HCT116 (cell line): ENCODE measurements at regions not wholly inside any gene's neighbourhood (a gene's known extent, or its start where the extent isn't known, plus 50 kb on each side); places are given as distances from the start of the nearest gene placed in this dataset.

Source experiments
- ATAC-seq: fragments of 200-7000 bp; cut with Tn5 transposase; 2 replicates; pipeline ENCODE4 v1.9.1; 2020; ENCODE audit warnings: mild to moderate bottlenecking, moderate library complexity
- BruUV-seq: library from RNA; stranded (reverse); fragments of 400-500 nt; replicated peaks from 2 replicates; lab custom pipeline; 2021; lab: Mats Ljungman, UMichigan
- CTCF ChIA-PET: fragments of 300-600 bp; sonication (Branson Sonifier 250); formaldehyde crosslinking; loops from one replicate; lab custom pipeline; 2021; ENCODE audit warnings: antibody characterized with exemption; lab: Charles Lee
- POLR2A ChIA-PET: fragments of 300-600, 350-600 bp; sonication (Branson Sonifier 250); formaldehyde crosslinking; loops from one replicate; lab custom pipeline; 2021; ENCODE audit warnings: antibody characterized with exemption; lab: Charles Lee
- RAD21 ChIA-PET, 2 experiments: fragments of 300-600 bp; sonication (Branson Sonifier 250); formaldehyde crosslinking; loops; one replicate each; lab custom pipeline; 2023; ENCODE audit warnings: low total read pairs in 2 of 2; ENCODE audit not compliant: uncharacterized antibody in 2 of 2, unreplicated experiment in 2 of 2, low non-redundant PET in 1 of 2; lab: Charles Lee
- DNase-seq: peaks from one replicate; pipeline ENCODE4 v3.0.0-alpha.2; 2010; ENCODE audit warnings: low read depth, low spot score
- H2AFZ ChIP-seq: fragments of 200-600 bp; shearing (Covaris generic), sonication (generic); 2 replicates; pipeline ENCODE4 v1.6.1; 2017; ENCODE audit warnings: low read depth, mixed run types, mixed read lengths, antibody characterized with exemption, low read length; ENCODE audit not compliant: poor library complexity, severe bottlenecking
- H3K27ac ChIP-seq: 2 replicates; pipeline ENCODE4 v1.5.1; 2012; ENCODE audit warnings: low read depth, low read length
- H3K27me3 ChIP-seq: fragments of 200-600 bp; sonication (generic); 2 replicates; pipeline ENCODE4 v1.6.1; 2016; ENCODE audit warnings: mixed run types, low read length, mixed read lengths; ENCODE audit not compliant: insufficient read depth
- H3K36me3 ChIP-seq, 2 experiments: fragments of 200-500 bp in 1 of 2; fragments of 200-600 bp in 1 of 2; sonication (Bioruptor generic) in 1 of 2; sonication (generic) in 1 of 2; 2 replicates each; pipeline versions ENCODE4 v1.5.1 to v1.6.1; 2014 to 2016; ENCODE audit warnings: low read length in 2 of 2, inconsistent platforms in 1 of 2, mixed read lengths in 1 of 2, mixed run types in 1 of 2; ENCODE audit not compliant: insufficient read depth in 2 of 2, control insufficient read depth in 1 of 2
- H3K4me1 ChIP-seq, 2 experiments: fragments of 200-600 bp in 1 of 2; sonication (generic) in 1 of 2; 2 replicates each; pipeline versions ENCODE4 v1.5.1 to v1.6.1; 2012 to 2017; ENCODE audit warnings: low read length in 2 of 2, inconsistent platforms in 1 of 2, mild to moderate bottlenecking in 1 of 2, mixed read lengths in 1 of 2, mixed run types in 1 of 2, moderate library complexity in 1 of 2; ENCODE audit not compliant: insufficient read depth in 2 of 2, control insufficient read depth in 1 of 2
- H3K4me2 ChIP-seq: fragments of 200-600 bp; sonication (generic); 2 replicates; pipeline ENCODE4 v1.6.1; 2017; ENCODE audit warnings: mixed run types, low read length, mixed read lengths
- H3K4me3 ChIP-seq, 2 experiments: fragments of 200-600 bp in 1 of 2; sonication (generic) in 1 of 2; replicated peaks in 1 of 2; 2 replicates each; pipeline ENCODE4 v1.5.1; 2011 to 2016; ENCODE audit warnings: low read length in 2 of 2, control low read depth in 1 of 2, low read depth in 1 of 2, mild to moderate bottlenecking in 1 of 2, mixed read lengths in 1 of 2, mixed run types in 1 of 2
- H3K79me2 ChIP-seq: fragments of 200-600 bp; sonication (generic); 2 replicates; pipeline ENCODE4 v1.6.1; 2017; ENCODE audit warnings: mild to moderate bottlenecking, mixed run types, low read length, moderate library complexity, mixed read lengths; ENCODE audit not compliant: insufficient read depth
- H3K9ac ChIP-seq: fragments of 200-600 bp; sonication (generic); 2 replicates; pipeline ENCODE4 v1.6.1; 2016; ENCODE audit warnings: low read length, mixed read lengths
- H3K9me2 ChIP-seq: fragments of 200-600 bp; sonication (generic), shearing (Covaris generic); 2 replicates; pipeline ENCODE4 v1.6.1; 2017; ENCODE audit warnings: mixed run types, mild to moderate bottlenecking, moderate library complexity; ENCODE audit not compliant: insufficient read depth
- H3K9me3 ChIP-seq, 2 experiments: fragments of 200-500 bp in 1 of 2; fragments of 200-600 bp in 1 of 2; sonication (Bioruptor generic) in 1 of 2; sonication (generic) in 1 of 2; 2 replicates each; pipeline ENCODE4 v1.6.1; 2014 to 2017; ENCODE audit warnings: low read length in 2 of 2, mixed read lengths in 2 of 2, inconsistent platforms in 1 of 2, low read depth in 1 of 2, mild to moderate bottlenecking in 1 of 2, mixed run types in 1 of 2, moderate library complexity in 1 of 2; ENCODE audit not compliant: control insufficient read depth in 1 of 2, insufficient read depth in 1 of 2
- H4K20me1 ChIP-seq: fragments of 200-600 bp; sonication (generic), shearing (Covaris generic); 2 replicates; pipeline ENCODE4 v1.6.1; 2017; ENCODE audit warnings: mixed run types, mild to moderate bottlenecking, moderate library complexity; ENCODE audit not compliant: insufficient read depth
- CBX3 ChIP-seq: IDR thresholded peaks from 2 replicates; pipeline ENCODE4 v1.6.1; 2012; ENCODE audit warnings: low read depth
- CEBPB ChIP-seq: IDR thresholded peaks from 2 replicates; pipeline ENCODE4 v1.6.1; 2012; ENCODE audit warnings: low read depth
- ELF1 ChIP-seq: IDR thresholded peaks from 2 replicates; pipeline ENCODE4 v1.6.1; 2012; ENCODE audit warnings: low read depth, borderline replicate concordance
- EZH2 ChIP-seq: fragments of 200-600 bp; sonication (generic); IDR thresholded peaks from 2 replicates; pipeline ENCODE4 v1.6.1; 2017; ENCODE audit warnings: antibody characterized with exemption, mixed run types
- EZH2phosphoT487 ChIP-seq: fragments of 200-600 bp; IDR thresholded peaks from 2 replicates; pipeline ENCODE4 v1.6.1; 2018; ENCODE audit warnings: antibody characterized with exemption, borderline replicate concordance
- JUND ChIP-seq: IDR thresholded peaks from 2 replicates; pipeline ENCODE4 v1.6.1; 2012
- POLR2A ChIP-seq: IDR thresholded peaks from 2 replicates; pipeline ENCODE4 v1.7.0; 2011; ENCODE audit warnings: borderline replicate concordance; ENCODE audit not compliant: insufficient read depth, insufficient read length; ENCODE audit errors: extremely low read depth
- POLR2AphosphoS5 ChIP-seq: IDR thresholded peaks from 2 replicates; pipeline ENCODE4 v1.6.1; 2011; ENCODE audit warnings: mild to moderate bottlenecking, low read depth, low read length, moderate library complexity
- SP1 ChIP-seq: IDR thresholded peaks from 2 replicates; pipeline ENCODE4 v1.6.1; 2012; ENCODE audit warnings: low read depth
- SRF ChIP-seq: IDR thresholded peaks from 2 replicates; pipeline ENCODE4 v1.6.1; 2012; ENCODE audit warnings: low read depth
- TCF7L2 ChIP-seq: IDR thresholded peaks from 2 replicates; pipeline ENCODE4 v1.7.0; 2011; ENCODE audit warnings: borderline replicate concordance, inconsistent platforms; ENCODE audit not compliant: insufficient read depth, insufficient read length; ENCODE audit errors: extremely low read depth
- YY1 ChIP-seq: IDR thresholded peaks from 2 replicates; pipeline ENCODE4 v1.6.1; 2011; ENCODE audit warnings: low read length, low read depth, moderate library complexity, mild to moderate bottlenecking; ENCODE audit not compliant: insufficient replicate concordance; ENCODE audit errors: extremely low read depth
- intact Hi-C: fragments of 100-400 bp; cut with micrococcal nuclease; formaldehyde crosslinking; loops from 2 replicates; pipeline ENCODE4 v1.10.0; 2022
- TF ChIP-seq, protein P1 (sequence below): IDR thresholded peaks from 2 replicates; pipeline ENCODE4 v1.6.1; 2012; ENCODE audit warnings: low read depth
- TF ChIP-seq, protein P2 (sequence below), 3 experiments: fragments of 200-600 bp in 1 of 3; sonication (generic) in 1 of 3; IDR thresholded peaks in 2 of 3; conservative IDR thresholded peaks in 1 of 3; 2 replicates each; pipeline ENCODE4 v1.5.1; 2012 to 2017; ENCODE audit warnings: low read depth in 2 of 3, low read length in 2 of 3, antibody characterized with exemption in 1 of 3, borderline replicate concordance in 1 of 3, control low read depth in 1 of 3, mild to moderate bottlenecking in 1 of 3, mixed read lengths in 1 of 3, mixed run types in 1 of 3, moderate library complexity in 1 of 3; ENCODE audit not compliant: insufficient read depth in 1 of 3

DNA sequence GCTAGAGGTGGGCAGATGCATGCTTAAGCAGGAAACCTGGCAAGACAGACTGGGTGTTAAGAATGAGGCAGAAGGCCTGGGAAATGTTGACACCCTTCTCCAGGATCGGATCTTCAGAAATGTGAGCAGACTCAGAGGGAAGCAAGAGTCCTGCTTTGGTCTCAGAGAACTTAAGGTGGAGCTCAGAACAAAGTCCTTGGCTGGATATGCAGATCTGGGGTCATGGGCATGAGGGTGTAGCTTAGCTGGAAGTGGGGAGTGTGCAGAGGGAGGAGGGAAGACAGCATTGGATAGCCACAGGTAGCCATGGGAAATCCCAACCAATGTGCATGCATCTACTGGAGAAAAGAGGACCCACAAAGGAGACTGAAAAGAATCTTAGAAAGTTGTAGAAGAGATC lies 58.6 kb upstream of the CDON start:
- RAD21 ChIA-PET: no interaction called here
- ATAC-seq: no peak
- CTCF ChIA-PET: no interaction called here
- Histone ChIP-seq H3K4me1 (no peaks in the 10 kb centered on the region), H3K27me3 (no peaks in the 10 kb centered on the region), H3K27ac (no peak overlapping the region), H3K9ac (no peak overlapping the region), H3K9me3 (no peaks in the 10 kb centered on the region), H3K79me2 (no peaks in the 10 kb centered on the region), H2AFZ (no peak overlapping the region), H3K36me3 (no peaks in the 10 kb centered on the region), H3K9me2 (no peaks in the 10 kb centered on the region), H4K20me1 (no peaks in the 10 kb centered on the region), H3K4me3 (no peak overlapping the region), H3K4me2 (no peak overlapping the region)
- POLR2A ChIA-PET: no interaction called here
- no peak for DNase-seq
- intact Hi-C loops: loop anchor here (5.0 kb wide), 1 partner anchor 199 kb away; no protein-coding TSS in a partner anchor
- TF ChIP-seq POLR2A (no peak), EZH2 (no peak), SP1 (no peak), CBX3 (no peak), TCF7L2 (no peak), POLR2AphosphoS5 (no peak), YY1 (no peak)
- BruUV-seq: no TSS peak

DNA sequence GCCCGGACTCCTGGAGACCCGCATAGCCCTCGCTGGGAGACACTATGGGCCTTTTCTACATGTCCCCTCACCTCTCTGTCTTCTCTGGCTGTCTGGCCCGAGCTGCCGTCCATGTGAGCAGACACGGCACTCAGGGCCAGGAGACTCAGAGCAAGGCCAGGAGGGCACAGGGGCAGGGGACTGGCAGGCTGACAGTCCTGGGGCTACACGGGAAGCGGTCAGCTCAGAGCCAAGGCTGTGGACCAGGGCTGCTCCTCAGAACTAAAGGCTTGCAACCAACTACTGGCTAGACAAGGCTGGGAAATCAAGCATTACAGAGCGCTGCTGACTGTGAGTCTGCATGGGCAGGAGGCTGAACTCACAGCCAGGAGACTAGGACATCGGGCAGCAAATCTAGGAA lies 56.1 kb upstream of the CDON start:
- BruUV-seq: no TSS peak
- Histone ChIP-seq H3K79me2 (no peaks in the 10 kb centered on the region), H3K27ac (no peak overlapping the region), H2AFZ (no peak overlapping the region), H3K36me3 (no peaks in the 10 kb centered on the region), H3K9me2 (no peaks in the 10 kb centered on the region), H3K9me3 (no peaks in the 10 kb centered on the region), H3K9ac (no peak overlapping the region), H3K4me1 (peaks cover 3 to 12% of the 10 kb centered on the region in 2 experiments), H4K20me1 (no peaks in the 10 kb centered on the region), H3K4me2 (no peak overlapping the region), H3K4me3 (no peak overlapping the region), H3K27me3 (no peaks in the 10 kb centered on the region)
- intact Hi-C loops: no loop called here
- ChIA-PET RAD21 (no interaction called here), CTCF (no interaction called here), POLR2A (no interaction called here)
- no peak for ATAC-seq
- DNase-seq: no peak
- TF ChIP-seq ELF1: no peak
- no peak for TF ChIP-seq EZH2phosphoT487
- TF ChIP-seq, protein P1, sequence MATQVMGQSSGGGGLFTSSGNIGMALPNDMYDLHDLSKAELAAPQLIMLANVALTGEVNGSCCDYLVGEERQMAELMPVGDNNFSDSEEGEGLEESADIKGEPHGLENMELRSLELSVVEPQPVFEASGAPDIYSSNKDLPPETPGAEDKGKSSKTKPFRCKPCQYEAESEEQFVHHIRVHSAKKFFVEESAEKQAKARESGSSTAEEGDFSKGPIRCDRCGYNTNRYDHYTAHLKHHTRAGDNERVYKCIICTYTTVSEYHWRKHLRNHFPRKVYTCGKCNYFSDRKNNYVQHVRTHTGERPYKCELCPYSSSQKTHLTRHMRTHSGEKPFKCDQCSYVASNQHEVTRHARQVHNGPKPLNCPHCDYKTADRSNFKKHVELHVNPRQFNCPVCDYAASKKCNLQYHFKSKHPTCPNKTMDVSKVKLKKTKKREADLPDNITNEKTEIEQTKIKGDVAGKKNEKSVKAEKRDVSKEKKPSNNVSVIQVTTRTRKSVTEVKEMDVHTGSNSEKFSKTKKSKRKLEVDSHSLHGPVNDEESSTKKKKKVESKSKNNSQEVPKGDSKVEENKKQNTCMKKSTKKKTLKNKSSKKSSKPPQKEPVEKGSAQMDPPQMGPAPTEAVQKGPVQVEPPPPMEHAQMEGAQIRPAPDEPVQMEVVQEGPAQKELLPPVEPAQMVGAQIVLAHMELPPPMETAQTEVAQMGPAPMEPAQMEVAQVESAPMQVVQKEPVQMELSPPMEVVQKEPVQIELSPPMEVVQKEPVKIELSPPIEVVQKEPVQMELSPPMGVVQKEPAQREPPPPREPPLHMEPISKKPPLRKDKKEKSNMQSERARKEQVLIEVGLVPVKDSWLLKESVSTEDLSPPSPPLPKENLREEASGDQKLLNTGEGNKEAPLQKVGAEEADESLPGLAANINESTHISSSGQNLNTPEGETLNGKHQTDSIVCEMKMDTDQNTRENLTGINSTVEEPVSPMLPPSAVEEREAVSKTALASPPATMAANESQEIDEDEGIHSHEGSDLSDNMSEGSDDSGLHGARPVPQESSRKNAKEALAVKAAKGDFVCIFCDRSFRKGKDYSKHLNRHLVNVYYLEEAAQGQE: no peak
- no peak for TF ChIP-seq POLR2A
- TF ChIP-seq EZH2: no peak
- no peak for TF ChIP-seq SRF
- TF ChIP-seq, protein P2, sequence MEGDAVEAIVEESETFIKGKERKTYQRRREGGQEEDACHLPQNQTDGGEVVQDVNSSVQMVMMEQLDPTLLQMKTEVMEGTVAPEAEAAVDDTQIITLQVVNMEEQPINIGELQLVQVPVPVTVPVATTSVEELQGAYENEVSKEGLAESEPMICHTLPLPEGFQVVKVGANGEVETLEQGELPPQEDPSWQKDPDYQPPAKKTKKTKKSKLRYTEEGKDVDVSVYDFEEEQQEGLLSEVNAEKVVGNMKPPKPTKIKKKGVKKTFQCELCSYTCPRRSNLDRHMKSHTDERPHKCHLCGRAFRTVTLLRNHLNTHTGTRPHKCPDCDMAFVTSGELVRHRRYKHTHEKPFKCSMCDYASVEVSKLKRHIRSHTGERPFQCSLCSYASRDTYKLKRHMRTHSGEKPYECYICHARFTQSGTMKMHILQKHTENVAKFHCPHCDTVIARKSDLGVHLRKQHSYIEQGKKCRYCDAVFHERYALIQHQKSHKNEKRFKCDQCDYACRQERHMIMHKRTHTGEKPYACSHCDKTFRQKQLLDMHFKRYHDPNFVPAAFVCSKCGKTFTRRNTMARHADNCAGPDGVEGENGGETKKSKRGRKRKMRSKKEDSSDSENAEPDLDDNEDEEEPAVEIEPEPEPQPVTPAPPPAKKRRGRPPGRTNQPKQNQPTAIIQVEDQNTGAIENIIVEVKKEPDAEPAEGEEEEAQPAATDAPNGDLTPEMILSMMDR (IDR thresholded peaks at IDR 0.05 in 2 of 3, conservative IDR thresholded peaks at IDR 0.05 in 1 of 3; ENCODE audit: borderline replicate concordance in 1 of 3, insufficient read depth in 1 of 3, low read depth in 2 of 3, low read length in 2 of 3): no peak
- no peak for TF ChIP-seq YY1
- TF ChIP-seq SP1: no peak
- TF ChIP-seq CEBPB: no peak
- no peak for TF ChIP-seq JUND
